IMR-90 (cell line): ENCODE measurements at regions not wholly inside any gene's neighbourhood (a gene's known extent, or its start where the extent isn't known, plus 50 kb on each side); places are given as distances from the start of the nearest gene placed in this dataset.

ENCODE experiments used
- POLR2A ChIP-seq: IDR thresholded peaks from 2 replicates; pipeline ENCODE4 v1.6.1; 2012; ENCODE audit warnings: mild to moderate bottlenecking, low read depth, low read length
- RAD21 ChIP-seq: IDR thresholded peaks from 2 replicates; pipeline ENCODE4 v1.6.1; 2012; ENCODE audit warnings: low read length, improper control_type of control experiment
- TF ChIP-seq, protein P1 (sequence below): conservative IDR thresholded peaks from 2 replicates; pipeline ENCODE4 v1.5.1; 2012; ENCODE audit warnings: mild to moderate bottlenecking, low read depth, low read length, improper control_type of control experiment

- TF ChIP-seq RAD21 (no peak), POLR2A (no peak)
- TF ChIP-seq, protein P1, sequence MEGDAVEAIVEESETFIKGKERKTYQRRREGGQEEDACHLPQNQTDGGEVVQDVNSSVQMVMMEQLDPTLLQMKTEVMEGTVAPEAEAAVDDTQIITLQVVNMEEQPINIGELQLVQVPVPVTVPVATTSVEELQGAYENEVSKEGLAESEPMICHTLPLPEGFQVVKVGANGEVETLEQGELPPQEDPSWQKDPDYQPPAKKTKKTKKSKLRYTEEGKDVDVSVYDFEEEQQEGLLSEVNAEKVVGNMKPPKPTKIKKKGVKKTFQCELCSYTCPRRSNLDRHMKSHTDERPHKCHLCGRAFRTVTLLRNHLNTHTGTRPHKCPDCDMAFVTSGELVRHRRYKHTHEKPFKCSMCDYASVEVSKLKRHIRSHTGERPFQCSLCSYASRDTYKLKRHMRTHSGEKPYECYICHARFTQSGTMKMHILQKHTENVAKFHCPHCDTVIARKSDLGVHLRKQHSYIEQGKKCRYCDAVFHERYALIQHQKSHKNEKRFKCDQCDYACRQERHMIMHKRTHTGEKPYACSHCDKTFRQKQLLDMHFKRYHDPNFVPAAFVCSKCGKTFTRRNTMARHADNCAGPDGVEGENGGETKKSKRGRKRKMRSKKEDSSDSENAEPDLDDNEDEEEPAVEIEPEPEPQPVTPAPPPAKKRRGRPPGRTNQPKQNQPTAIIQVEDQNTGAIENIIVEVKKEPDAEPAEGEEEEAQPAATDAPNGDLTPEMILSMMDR = no peak
These were observed 166.0 kb downstream of the SPATA31D1 start for GRCh38 chr9:82154573-82154972.
